Lower lobe of right lung (tissue), 2 donors: ENCODE measurements at regions not wholly inside any gene's neighbourhood (a gene's known extent, or its start where the extent isn't known, plus 50 kb on each side); places are given as distances from the start of the nearest gene placed in this dataset.

ENCODE experiments used
- ATAC-seq, 2 donors: fragments of 200-7000 bp; cut with Tn5 transposase; one replicate each; pipeline ENCODE4 v1.9.1; 2020 to 2022; ENCODE audit warnings: mild to moderate bottlenecking in 2 of 2, moderate library complexity in 2 of 2
- DNase-seq: peaks from one replicate; pipeline ENCODE4 v3.0.0-alpha.2; 2020
- H3K27ac ChIP-seq: fragments of 200-600 bp; one replicate; pipeline ENCODE4 v1.8.0; 2022
- H3K27me3 ChIP-seq: fragments of 200-600 bp; one replicate; pipeline ENCODE4 v1.8.0; 2022; ENCODE audit warnings: low read depth
- H3K36me3 ChIP-seq: fragments of 200-600 bp; one replicate; pipeline ENCODE4 v1.8.0; 2022; ENCODE audit warnings: mild to moderate bottlenecking
- H3K4me1 ChIP-seq: fragments of 200-600 bp; one replicate; pipeline ENCODE4 v1.8.0; 2022
- H3K4me3 ChIP-seq: fragments of 200-600 bp; one replicate; pipeline ENCODE4 v1.8.0; 2022; ENCODE audit warnings: mild to moderate bottlenecking
- H3K9me3 ChIP-seq: fragments of 200-600 bp; one replicate; pipeline ENCODE4 v1.8.0; 2022
- intact Hi-C: fragments of 100-400 bp; cut with DNase I; formaldehyde crosslinking; loops from one replicate; pipeline ENCODE4 v1.11.0; 2022
- TF ChIP-seq, protein P1 (sequence below): fragments of 200-600 bp; IDR thresholded peaks from one replicate; pipeline ENCODE4 v1.8.0; 2022; ENCODE audit warnings: antibody characterized with exemption, mild to moderate bottlenecking
- donor health status: DM: no; HTN: yes; CAD: no; lungs with severe emphysema.

DNA sequence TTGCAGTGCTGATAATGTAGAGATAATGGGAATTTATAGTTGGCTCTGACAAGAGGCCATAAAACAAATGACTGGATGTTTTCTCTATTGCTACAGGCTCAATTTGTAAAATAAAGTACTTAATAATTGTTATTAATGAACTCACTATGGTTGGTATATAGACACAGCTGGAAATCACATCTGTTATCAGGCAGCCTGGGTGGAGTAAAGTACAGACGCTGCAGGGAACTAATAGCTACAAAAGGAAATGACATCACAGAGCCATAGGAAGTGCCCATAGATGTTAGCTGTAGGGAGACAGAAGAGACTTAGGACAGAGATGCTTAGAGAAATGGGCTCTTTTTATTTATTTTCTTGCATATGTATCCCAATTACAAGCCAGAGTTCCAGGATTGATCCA is 81.0 kb upstream of the SNX19 start:
- ATAC-seq (no peak), DNase-seq (no peak)

DNA sequence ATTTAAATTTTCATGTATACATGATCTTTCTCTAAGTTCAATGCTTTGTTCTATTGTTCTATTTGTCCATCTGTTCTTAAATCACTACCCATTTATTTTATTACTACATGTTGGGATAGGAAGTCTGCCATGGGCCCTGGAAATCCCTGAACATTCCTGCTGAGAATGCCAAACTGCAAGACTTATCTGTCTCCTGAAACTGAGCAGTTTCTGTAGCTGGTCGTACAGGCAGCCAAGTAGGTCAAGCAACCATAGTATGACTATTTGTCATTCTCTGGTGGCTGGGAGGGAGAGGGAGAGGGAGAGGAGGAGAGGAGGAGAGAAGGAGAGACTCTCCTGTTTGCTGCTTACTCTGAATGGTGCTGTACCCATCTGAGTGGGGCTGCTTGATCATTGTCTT is 82.8 kb upstream of the SNX19 start:
- ATAC-seq = no peak
- TF ChIP-seq, protein P1, sequence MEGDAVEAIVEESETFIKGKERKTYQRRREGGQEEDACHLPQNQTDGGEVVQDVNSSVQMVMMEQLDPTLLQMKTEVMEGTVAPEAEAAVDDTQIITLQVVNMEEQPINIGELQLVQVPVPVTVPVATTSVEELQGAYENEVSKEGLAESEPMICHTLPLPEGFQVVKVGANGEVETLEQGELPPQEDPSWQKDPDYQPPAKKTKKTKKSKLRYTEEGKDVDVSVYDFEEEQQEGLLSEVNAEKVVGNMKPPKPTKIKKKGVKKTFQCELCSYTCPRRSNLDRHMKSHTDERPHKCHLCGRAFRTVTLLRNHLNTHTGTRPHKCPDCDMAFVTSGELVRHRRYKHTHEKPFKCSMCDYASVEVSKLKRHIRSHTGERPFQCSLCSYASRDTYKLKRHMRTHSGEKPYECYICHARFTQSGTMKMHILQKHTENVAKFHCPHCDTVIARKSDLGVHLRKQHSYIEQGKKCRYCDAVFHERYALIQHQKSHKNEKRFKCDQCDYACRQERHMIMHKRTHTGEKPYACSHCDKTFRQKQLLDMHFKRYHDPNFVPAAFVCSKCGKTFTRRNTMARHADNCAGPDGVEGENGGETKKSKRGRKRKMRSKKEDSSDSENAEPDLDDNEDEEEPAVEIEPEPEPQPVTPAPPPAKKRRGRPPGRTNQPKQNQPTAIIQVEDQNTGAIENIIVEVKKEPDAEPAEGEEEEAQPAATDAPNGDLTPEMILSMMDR = no peak
- Histone ChIP-seq H3K36me3 (no peaks in the 10 kb centered on the region), H3K27me3 (no peaks in the 10 kb centered on the region), H3K27ac (no peak overlapping the region), H3K4me3 (no peak overlapping the region), H3K9me3 (no peaks in the 10 kb centered on the region), H3K4me1 (no peaks in the 10 kb centered on the region)
- no peak for DNase-seq
- intact Hi-C loops = no loop called here

More for the DNA sequence above, 81.0 kb upstream of the SNX19 start:
- TF ChIP-seq, protein P1 = no peak
- Histone ChIP-seq H3K9me3 (no peaks in the 10 kb centered on the region), H3K27ac (no peak overlapping the region), H3K4me1 (no peaks in the 10 kb centered on the region), H3K27me3 (no peaks in the 10 kb centered on the region), H3K36me3 (no peaks in the 10 kb centered on the region), H3K4me3 (no peak overlapping the region)
- intact Hi-C loops = no loop called here

DNA sequence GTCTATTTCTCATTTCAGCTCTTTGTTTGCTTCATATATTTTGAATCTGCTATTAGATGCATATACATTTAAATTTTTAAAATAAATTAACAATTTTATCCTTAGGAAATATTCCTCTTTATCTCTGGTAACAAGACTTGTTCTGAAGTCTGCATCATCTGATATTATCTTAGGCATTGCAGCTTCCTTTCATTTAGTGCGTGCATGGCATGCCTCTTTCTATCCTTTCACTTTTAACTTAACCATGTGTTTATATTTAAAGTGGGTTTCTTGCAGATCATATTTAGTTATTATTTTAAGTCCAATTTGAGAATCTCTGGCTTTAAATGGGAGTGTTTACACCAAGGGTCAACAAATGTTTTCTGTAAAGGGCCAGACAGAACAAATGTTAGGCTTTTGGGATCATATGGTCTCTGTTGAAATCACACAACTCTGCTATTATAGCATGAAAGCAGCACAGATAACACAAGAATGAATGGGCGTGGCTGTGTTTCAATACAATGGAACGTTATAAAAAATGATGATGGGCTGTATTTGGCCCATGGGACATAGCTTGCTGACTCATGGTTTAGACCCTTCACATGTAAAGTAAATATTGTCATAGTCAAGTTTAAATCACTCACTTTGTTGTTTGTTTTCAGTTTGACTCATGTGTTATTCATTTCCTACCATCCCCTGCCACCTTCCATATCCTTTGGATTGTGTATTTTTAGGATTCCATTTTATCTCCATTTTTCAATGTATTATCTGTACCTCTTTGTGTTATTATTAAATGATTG is 83.9 kb upstream of the SNX19 start:
- H3K36me3 ChIP-seq = no peaks in the 10 kb centered on the region
- no peak overlapping the region for H3K4me3 ChIP-seq
- intact Hi-C loops = no loop called here
- H3K4me1 ChIP-seq = no peaks in the 10 kb centered on the region
- peak; percentile 48 to 70 for ATAC-seq
- no peak overlapping the region for H3K27ac ChIP-seq
- no peaks in the 10 kb centered on the region for H3K27me3 ChIP-seq
- no peak for DNase-seq
- H3K9me3 ChIP-seq = no peaks in the 10 kb centered on the region
- TF ChIP-seq, protein P1 = no peak

DNA sequence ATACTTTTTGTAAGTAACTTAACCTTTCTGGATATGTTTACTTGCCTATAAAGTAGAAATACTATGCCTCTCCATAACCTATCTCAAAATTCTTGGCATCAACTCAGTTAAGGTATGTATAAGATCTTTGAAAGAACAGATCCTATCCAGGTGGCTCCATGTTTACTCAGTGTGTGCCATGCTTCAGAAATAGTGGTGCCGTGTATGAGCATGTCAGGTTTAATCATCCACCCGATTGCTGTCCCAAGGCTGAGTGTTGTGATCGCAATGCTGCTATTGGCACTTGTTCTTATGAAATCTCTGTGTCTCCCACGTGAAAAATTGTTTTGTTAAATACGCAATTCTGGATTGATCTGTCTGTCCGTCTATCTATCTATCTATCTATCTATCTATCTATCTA is 85.9 kb upstream of the SNX19 start:
- Histone ChIP-seq H3K27me3 (no peaks in the 10 kb centered on the region), H3K27ac (no peak overlapping the region), H3K4me1 (no peaks in the 10 kb centered on the region), H3K4me3 (no peak overlapping the region), H3K9me3 (no peaks in the 10 kb centered on the region), H3K36me3 (no peaks in the 10 kb centered on the region)
- TF ChIP-seq, protein P1 = no peak
- no peak for DNase-seq
- ATAC-seq = no peak
- intact Hi-C loops = no loop called here

DNA sequence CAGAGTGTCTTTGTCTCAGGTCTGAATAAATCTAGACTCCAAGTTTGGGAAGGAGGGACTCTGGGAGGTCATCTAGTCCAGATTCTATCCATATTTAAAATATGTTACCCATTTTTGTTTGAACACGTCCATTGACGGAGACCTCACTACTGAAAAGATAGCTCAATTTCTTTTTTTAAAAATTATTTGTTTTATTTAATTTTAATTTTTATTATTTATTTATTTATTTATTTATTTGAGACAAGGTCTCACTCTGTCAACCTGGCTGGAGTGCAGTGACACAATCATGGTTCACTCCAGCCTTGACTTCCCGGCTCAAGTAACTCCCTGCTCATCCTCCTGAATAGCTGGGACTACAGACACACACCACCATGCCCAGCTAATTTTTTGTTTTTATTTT is 89.5 kb upstream of the SNX19 start:
- H3K36me3 ChIP-seq = no peaks in the 10 kb centered on the region
- no peaks in the 10 kb centered on the region for H3K27me3 ChIP-seq
- TF ChIP-seq, protein P1 = no peak
- H3K4me1 ChIP-seq = no peaks in the 10 kb centered on the region
- ATAC-seq = no peak
- intact Hi-C loops = no loop called here
- no peak overlapping the region for H3K27ac ChIP-seq
- DNase-seq = no peak
- no peak overlapping the region for H3K4me3 ChIP-seq
- no peaks in the 10 kb centered on the region for H3K9me3 ChIP-seq
